ENCODE measurements at regions not wholly inside any gene's neighbourhood (a gene's known extent, or its start where the extent isn't known, plus 50 kb on each side); places are given as distances from the start of the nearest gene placed in this dataset.

GRCh38 chr12:4091016-4091743 lies 182.4 kb upstream of the CCND2 start:
- no peak for DNase-seq

DNA sequence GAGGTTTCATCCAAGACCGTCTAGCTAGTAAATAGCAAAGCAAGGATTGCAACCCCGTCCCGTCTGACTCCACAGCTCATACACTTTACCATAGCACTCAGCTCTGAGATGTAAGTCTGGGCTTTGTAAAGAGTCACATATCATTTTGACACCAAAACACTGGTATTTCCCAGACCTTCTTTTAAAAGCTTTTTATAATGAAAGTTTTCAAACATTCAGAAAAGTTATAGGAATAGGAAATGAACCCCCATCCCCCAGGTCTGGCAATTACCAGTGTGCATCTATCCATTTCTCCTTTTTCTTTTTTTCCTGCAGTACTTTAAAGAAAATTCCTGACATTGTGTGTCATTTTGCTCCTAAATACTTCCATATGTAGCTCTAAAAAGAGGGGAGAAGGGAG lies 183.6 kb upstream of the CCND2 start:
- DNase-seq = no peak

DNA sequence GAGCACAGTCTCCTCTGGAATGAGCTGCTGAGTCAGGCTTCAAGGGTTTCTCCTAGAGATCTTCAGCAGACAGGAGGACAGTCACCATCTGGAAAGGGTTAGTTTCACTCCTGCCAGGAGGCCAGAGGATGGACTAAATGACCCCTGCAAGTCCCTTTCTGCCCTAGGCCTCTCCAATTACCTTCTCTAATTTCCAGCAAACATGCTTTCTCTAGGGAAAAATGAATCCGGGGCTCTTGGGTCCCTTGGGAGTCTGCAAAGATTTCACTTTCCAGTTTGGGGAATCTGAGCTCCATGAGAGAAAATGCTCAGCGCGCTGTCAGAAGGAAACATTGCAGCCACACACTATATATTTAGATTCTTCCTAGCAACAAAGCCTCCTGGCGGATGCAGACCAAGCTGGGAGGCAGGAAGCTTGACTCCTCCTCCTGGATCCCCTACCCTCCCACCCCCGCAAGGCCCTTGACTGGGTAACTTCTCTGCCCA lies 184.4 kb upstream of the CCND2 start:
- no peak for DNase-seq

GRCh38 chr12:4088451-4088850 lies 185.1 kb upstream of the CCND2 start:
- no peak for DNase-seq

DNA sequence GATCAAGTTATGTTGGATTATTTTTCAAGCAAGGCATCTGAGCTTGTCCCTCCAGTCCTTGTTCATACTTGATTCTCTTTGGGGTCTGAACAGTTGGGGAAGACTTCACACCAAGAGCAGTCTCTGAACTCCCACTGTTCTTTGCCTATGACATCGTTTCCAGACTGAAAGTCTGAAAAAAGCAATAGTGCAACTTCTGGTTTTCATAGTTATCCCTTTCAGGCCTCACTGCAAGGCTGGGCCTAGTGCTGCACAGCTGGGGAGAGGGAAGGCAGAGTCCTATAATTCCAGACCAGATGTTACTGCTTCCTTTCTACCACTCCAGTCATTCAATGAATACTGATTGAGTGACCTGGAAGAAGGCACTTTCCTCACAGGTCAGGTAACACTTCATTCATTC lies 187.1 kb upstream of the CCND2 start:
- DNase-seq = no peak

DNA sequence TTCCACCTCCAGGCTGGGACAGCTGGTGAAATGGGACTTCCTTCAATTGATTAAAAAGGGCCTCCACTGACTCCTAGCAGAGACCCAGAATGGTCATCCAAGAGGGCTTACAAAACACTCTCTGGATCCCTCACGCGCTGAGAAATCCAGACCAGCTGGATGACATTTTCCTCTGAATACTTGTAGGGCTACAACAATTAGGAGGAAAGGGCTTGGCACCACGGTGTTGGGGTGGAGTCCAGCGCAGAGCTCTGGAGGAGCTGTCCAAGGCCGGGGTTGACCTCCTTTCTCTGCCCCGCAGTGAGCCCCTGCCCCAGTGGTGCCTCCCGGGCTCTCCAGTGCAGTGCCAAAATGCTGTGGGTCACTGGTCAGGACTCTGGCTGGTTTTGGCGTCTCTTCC lies 189.0 kb upstream of the CCND2 start:
- no peak for DNase-seq

DNA sequence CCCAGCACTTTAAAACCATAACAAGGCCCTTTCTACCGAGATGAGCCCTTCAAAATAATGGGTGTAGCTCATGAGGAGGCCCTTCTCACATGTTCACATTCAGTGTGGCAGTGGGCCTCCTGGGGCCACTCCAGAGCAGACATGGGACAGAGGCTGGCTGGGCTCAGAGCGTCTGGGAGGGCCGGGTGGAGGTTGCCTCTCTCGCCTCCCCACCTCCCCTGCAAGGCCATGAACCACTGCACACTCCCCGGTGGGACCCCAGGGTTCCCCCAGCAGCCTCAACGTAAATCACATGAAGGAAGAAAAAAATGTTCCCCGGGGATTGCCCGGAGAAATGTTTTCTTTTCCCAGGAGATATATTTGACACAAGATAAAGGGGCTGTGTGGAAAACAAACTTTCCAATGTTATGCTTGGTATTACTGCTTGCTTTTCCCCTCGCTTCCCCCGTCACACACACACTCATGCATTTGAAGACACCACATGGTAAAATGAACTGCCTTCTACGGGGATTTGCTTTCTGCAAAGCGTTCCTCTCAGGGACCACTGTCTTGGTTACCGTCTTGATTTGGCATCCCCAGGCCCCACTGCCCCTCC lies 190.7 kb upstream of the CCND2 start:
- DNase-seq = no peak

GRCh38 chr12:4080213-4080612 lies 193.3 kb upstream of the CCND2 start:
- no peak for DNase-seq

- DNase-seq = no peak
Measured at GRCh38 chr12:4074129-4074528, 199.4 kb upstream of the CCND2 start.

DNA sequence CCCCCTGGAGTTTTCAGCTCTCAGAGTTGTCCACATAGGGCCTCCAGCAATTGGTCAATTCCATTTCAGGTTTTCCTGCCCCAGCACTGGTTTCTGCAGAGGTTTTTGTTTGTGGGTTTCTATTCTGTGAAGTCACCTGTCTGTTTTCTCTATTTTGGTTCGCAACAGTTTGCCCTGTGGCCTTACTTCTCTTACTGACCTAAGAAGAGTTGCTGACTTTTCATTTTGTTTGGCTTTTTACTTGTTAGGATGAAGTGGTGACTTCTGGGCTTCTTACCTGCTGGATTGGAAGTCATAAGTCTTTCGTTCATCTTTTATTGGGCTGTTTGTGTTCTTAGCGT lies 196.4 kb upstream of the PARP11 start:
- DNase-seq = no peak

GRCh38 chr12:4068981-4069669 lies 195.9 kb upstream of the PARP11 start:
- DNase-seq = no peak

- DNase-seq = no peak
Measured at GRCh38 chr12:4064008-4064407, 190.8 kb upstream of the PARP11 start.

DNA sequence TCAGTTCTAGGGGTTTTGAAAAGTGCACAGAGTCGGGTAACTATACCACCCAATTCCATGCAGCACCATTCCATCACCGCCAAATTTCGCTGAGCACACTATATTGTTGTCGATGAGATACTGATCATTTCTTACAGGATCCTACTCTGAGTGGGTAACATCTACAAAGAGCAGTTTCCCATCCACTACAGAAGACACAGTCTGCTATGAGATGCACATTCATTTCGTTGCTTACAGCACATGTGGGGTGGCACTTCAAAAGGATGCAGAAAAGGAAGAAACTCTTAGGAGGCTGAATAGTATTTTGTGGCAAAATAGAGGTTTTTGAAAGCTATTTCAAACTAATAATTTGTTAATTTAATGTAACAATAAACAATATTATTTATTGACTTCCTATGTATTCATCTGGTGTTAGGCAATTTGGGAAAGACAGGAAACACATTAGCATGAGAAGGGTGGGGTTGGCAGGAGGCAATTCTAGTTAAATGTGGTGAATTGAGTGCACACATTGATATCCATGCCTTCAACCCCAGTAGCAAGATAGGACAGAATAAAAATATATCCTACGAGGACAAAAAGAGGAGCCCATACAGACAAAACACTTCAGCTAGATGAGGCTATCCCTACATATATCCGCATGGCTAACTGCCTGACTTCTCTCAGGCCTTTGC lies 186.8 kb upstream of the PARP11 start:
- DNase-seq = no peak

DNA sequence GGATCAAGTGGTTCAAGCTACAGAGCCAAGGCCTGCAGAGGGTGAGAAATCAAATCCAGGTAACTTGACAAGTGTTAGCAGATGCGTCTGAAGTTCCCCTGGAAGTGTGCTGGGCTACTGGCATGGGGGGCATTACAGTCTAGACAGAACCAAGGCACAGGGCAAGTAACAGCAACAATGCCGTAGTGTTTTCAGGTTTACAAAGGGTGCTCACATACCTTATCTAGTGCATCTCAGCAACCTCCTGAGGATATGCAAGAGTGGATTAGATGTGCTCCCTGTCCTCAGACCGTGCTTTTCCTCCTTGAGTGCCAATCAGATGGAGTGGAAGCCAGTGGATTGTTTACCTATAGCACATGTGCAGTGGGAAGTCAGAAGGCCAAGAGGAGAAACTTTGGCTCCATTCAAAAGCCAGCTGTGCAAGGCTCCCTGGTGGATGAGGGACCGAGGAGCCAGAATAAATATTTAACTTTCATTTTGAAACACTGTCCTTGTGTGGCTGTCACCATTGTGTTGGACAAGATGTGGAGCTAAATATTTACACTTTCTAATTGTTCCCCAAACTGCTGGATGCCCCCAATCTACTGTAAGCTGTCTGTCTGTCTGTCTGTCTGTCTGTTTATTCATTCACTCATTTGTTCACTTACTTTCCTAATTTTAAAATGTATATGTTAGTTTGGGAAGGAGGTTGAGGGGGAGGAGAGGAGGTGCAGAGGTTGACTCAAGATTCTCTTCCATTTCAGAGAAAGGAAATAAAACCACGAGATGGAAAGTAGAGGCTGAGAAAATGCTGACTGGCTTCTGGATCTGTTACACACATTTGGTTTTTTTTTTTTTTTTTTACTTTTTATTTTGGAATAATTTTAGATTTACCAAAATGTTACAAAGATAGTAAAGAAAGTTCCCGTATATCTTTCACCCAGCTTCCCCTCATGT lies 184.0 kb upstream of the PARP11 start:
- no peak for DNase-seq

GRCh38 chr12:4054630-4055029 lies 181.4 kb upstream of the PARP11 start:
- no peak for DNase-seq

DNA sequence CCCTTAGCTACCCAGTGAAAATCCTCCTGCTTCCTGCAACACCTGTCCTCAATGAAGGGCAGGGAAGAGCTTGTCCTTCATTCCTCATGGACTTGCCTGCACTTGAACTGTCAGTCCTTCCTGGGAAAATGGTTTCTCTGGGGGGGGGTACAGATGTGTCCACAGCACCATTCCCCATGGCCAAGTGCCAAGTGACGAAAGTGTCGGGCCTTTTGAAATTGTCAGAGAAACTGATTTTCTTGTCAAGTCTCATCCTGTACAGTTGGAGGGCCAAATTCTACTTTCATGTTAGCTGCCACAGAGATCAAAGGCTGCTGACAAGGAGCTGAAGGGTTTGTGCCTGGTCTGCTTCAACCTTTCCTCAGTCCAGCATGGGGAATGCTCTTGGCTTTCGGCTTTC lies 179.5 kb upstream of the PARP11 start:
- DNase-seq = no peak

GRCh38 chr12:4051596-4051995 lies 178.4 kb upstream of the PARP11 start:
- no peak for DNase-seq

- no peak for DNase-seq
Measured at GRCh38 chr12:4050340-4050739, 177.1 kb upstream of the PARP11 start.

GRCh38 chr12:4049298-4050080 lies 176.3 kb upstream of the PARP11 start:
- DNase-seq = no peak

GRCh38 chr12:4047421-4047820 lies 174.2 kb upstream of the PARP11 start:
- DNase-seq = no peak

DNA sequence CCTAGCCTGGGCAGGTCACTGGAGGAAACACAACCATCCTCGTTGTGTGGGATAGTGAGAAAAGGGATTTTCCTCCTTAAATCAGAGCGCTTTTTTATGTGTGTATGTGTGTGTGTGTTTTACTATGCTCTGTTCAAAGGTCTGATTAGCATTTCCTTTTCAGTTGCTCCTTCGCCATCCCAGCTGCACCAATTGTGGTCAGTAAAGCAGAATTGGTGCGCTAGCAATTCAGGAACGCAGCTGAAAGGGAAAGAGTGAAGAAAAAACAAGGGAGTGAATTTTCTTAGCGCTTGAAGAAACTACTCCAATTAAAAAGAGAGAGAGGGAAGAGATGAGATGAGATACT lies 173.3 kb upstream of the PARP11 start:
- DNase-seq = no peak
